Large intestine (tissue), 3 donors: ENCODE measurements at regions not wholly inside any gene's neighbourhood (a gene's known extent, or its start where the extent isn't known, plus 50 kb on each side); places are given as distances from the start of the nearest gene placed in this dataset.

Source experiments
- DNase-seq, 2 donors: peaks; one replicate each; pipeline versions ENCODE4 v3.0.0 to v3.0.0-alpha.2; 2013
- H3K27ac ChIP-seq: one replicate; pipeline ENCODE4 v1.5.1; 2013; ENCODE audit warnings: low read length
- H3K27me3 ChIP-seq: 2 replicates; pipeline ENCODE4 v1.6.1; 2013; ENCODE audit warnings: low read length; ENCODE audit not compliant: control insufficient read depth, insufficient read depth
- H3K36me3 ChIP-seq: 2 replicates; pipeline ENCODE4 v1.6.1; 2013; ENCODE audit warnings: low read length; ENCODE audit not compliant: control insufficient read depth, insufficient read depth
- H3K4me1 ChIP-seq: one replicate; pipeline ENCODE4 v1.6.1; 2013; ENCODE audit warnings: low read length; ENCODE audit not compliant: control insufficient read depth, insufficient read depth
- H3K4me3 ChIP-seq: one replicate; pipeline ENCODE4 v1.5.1; 2013; ENCODE audit warnings: low read length
- H3K9me3 ChIP-seq: one replicate; pipeline ENCODE4 v1.6.1; 2013; ENCODE audit warnings: mild to moderate bottlenecking, low read depth, low read length, moderate library complexity; ENCODE audit not compliant: control insufficient read depth
- WGBS: methylation state at CpG from one replicate; pipeline ENCODE4 v1.1.5; 2013; ENCODE audit warnings: low lambda C conversion rate; ENCODE audit not compliant: insufficient coverage; 5-methylcytosine and 5-hydroxymethylcytosine counted together

DNA sequence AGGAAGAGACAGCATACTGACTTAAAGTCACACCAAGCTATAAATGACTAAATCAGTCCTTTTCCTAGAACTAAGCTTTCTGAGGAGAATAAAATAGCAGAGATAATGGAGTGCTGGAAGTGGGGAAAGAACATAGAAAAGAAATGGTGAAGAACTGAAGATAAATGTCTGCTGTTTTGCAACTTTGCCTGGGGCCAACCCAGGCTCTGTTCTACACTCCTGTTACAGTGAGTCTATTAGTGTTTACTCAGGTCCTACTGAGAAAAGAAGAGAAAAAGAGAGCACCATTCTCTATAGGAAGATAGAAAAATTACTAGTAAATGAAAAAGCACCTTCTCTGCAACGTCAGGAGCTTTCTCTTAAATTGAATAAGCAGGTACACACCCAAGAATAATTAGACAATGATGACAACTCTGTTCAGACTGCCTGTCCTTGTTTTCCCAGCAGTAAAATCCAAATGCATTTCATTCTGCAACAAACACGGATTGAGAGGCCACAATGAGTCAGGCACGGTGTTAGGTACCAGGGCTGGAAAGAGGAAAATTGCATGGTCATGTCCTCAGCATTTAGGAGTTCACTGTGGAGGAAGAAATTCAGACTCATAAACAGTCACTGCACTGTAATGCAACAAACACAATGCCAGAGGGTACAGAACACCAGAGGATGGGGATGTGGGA lies 139.4 kb upstream of the CAMK1G start:
- H3K27me3 ChIP-seq: no peaks in the 10 kb centered on the region
- DNase-seq: peak in 1 of 2 donors; percentile 30
- H3K4me3 ChIP-seq: no peak overlapping the region
- H3K4me1 ChIP-seq: peaks cover 3% of the 10 kb centered on the region
- 60% methylated on average over 1 of the region's 3 CpGs for WGBS
- no peaks in the 10 kb centered on the region for H3K36me3 ChIP-seq
- no peaks in the 10 kb centered on the region for H3K9me3 ChIP-seq
- no peak overlapping the region for H3K27ac ChIP-seq

GRCh38 chr1:209444961-209445360 lies 138.6 kb upstream of the CAMK1G start:
- no peaks in the 10 kb centered on the region for H3K27me3 ChIP-seq
- no peak overlapping the region for H3K27ac ChIP-seq
- H3K9me3 ChIP-seq: no peaks in the 10 kb centered on the region
- WGBS: no CpG with 5 or more reads among the region's 3 CpGs
- no peak for DNase-seq
- no peak overlapping the region for H3K4me3 ChIP-seq
- H3K36me3 ChIP-seq: no peaks in the 10 kb centered on the region
- H3K4me1 ChIP-seq: peaks cover 3% of the 10 kb centered on the region

- Histone ChIP-seq H3K4me3 (no peak overlapping the region), H3K36me3 (no peaks in the 10 kb centered on the region), H3K4me1 (peaks cover 3% of the 10 kb centered on the region), H3K27ac (no peak overlapping the region), H3K9me3 (no peaks in the 10 kb centered on the region), H3K27me3 (no peaks in the 10 kb centered on the region)
- no CpG with 5 or more reads among the region's 5 CpGs for WGBS
- no peak for DNase-seq
These were observed 137.9 kb upstream of the CAMK1G start for GRCh38 chr1:209445576-209445975.

DNA sequence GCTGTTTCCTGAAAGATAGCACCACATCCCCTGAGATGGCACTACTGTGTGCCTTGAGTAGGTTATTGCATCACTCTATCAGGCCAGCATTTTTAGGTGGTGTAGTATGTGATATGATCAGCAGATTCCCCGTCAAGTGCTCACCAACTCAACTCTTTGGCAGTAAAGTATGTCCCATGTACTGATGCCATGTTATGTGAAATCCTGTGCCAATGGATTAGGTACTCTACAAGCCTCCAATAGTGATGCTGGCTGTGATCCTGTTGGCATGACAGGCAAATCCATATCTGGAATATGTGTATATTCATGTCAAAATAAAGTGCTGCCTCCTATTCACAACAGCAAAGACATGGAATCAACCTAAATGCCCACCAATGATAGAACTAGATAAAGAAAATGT lies 137.2 kb upstream of the CAMK1G start:
- H3K4me3 ChIP-seq: no peak overlapping the region
- no peak overlapping the region for H3K27ac ChIP-seq
- DNase-seq: no peak
- H3K27me3 ChIP-seq: no peaks in the 10 kb centered on the region
- H3K9me3 ChIP-seq: no peaks in the 10 kb centered on the region
- peaks cover 3% of the 10 kb centered on the region for H3K4me1 ChIP-seq
- no CpG with 5 or more reads among the region's 1 CpG for WGBS
- no peaks in the 10 kb centered on the region for H3K36me3 ChIP-seq

- peaks cover 13% of the 10 kb centered on the region for H3K4me1 ChIP-seq
- DNase-seq: no peak
- no CpG with 5 or more reads among the region's 2 CpGs for WGBS
- no peak overlapping the region for H3K27ac ChIP-seq
- no peak overlapping the region for H3K4me3 ChIP-seq
- no peaks in the 10 kb centered on the region for H3K9me3 ChIP-seq
- H3K36me3 ChIP-seq: no peaks in the 10 kb centered on the region
- no peaks in the 10 kb centered on the region for H3K27me3 ChIP-seq
These were observed 129.0 kb upstream of the CAMK1G start for GRCh38 chr1:209454340-209454994.

- WGBS: 66% methylated on average over 2 of the region's 3 CpGs
- H3K27ac ChIP-seq: no peak overlapping the region
- DNase-seq: no peak
- H3K4me1 ChIP-seq: peaks cover 13% of the 10 kb centered on the region
- no peaks in the 10 kb centered on the region for H3K27me3 ChIP-seq
- no peak overlapping the region for H3K4me3 ChIP-seq
- no peaks in the 10 kb centered on the region for H3K36me3 ChIP-seq
- H3K9me3 ChIP-seq: no peaks in the 10 kb centered on the region
These were observed 128.4 kb upstream of the CAMK1G start for GRCh38 chr1:209455145-209455544.

- Histone ChIP-seq H3K27ac (no peak overlapping the region), H3K9me3 (no peaks in the 10 kb centered on the region), H3K4me1 (peaks cover 13% of the 10 kb centered on the region), H3K36me3 (no peaks in the 10 kb centered on the region), H3K27me3 (no peaks in the 10 kb centered on the region), H3K4me3 (no peak overlapping the region)
- 60% methylated on average over 1 of the region's 6 CpGs for WGBS
- DNase-seq: no peak
These were observed 127.7 kb upstream of the CAMK1G start for GRCh38 chr1:209455661-209456358.

- Histone ChIP-seq H3K4me1 (peaks cover 13% of the 10 kb centered on the region), H3K36me3 (no peaks in the 10 kb centered on the region), H3K27ac (no peak overlapping the region), H3K27me3 (no peaks in the 10 kb centered on the region), H3K4me3 (no peak overlapping the region), H3K9me3 (peaks cover 4% of the 10 kb centered on the region)
- peak; percentile 74 to 85 for DNase-seq
- WGBS: no CpG with 5 or more reads among the region's 1 CpG
These were observed 126.6 kb upstream of the CAMK1G start for GRCh38 chr1:209456878-209457277.

DNA sequence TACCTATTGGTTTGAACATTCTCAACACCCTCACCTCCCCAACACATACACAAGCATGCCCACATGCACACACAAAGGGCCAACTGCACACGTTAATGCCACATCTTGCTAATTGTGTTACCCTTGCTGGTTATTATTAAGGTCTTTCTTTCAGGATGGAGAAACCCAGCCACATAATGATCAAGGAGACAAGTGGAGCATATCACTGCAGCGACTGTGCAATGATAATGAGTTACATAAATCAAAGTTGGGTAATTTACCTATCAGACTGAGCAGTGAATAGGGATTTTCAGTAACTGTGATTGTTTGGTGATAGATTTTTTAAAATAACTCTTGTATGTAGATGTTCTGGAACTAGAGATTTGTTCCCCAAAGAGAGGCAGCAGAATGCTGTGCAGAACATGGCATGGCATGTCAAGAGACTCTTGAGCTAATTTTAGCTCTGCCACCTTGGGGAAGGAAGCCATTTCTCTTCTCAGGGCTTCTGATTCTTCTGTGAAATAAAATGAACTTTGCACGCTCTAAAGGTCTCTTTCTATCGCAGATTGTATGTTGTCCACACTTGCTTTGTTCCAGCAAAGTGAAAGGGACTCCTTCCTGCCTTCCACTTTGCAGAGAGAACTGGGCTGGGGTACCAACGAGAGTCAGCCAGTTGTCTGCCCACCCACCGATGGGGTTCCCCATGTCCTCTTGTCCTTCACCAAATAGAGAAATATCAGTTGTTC lies 126.0 kb upstream of the CAMK1G start:
- peak; percentile 37 to 77 for DNase-seq
- Histone ChIP-seq H3K4me3 (no peak overlapping the region), H3K36me3 (no peaks in the 10 kb centered on the region), H3K4me1 (peaks cover 13% of the 10 kb centered on the region), H3K9me3 (peaks cover 4% of the 10 kb centered on the region), H3K27me3 (no peaks in the 10 kb centered on the region), H3K27ac (no peak overlapping the region)
- WGBS: 90% methylated on average over 2 of the region's 6 CpGs

- WGBS: 60% methylated on average over 1 of the region's 3 CpGs
- Histone ChIP-seq H3K27me3 (no peaks in the 10 kb centered on the region), H3K4me3 (no peak overlapping the region), H3K27ac (no peak overlapping the region), H3K9me3 (peaks cover 4% of the 10 kb centered on the region), H3K36me3 (no peaks in the 10 kb centered on the region), H3K4me1 (peaks cover 13% of the 10 kb centered on the region)
- DNase-seq: no peak
These were observed 124.6 kb upstream of the CAMK1G start for GRCh38 chr1:209458921-209459320.
